ENCODE measurements at regions not wholly inside any gene's neighbourhood (a gene's known extent, or its start where the extent isn't known, plus 50 kb on each side); places are given as distances from the start of the nearest gene placed in this dataset.
"Not testable (repeated sequence)": the region's sequence is repeated elsewhere in the genome, so short reads cannot be mapped to it uniquely, and the experiment has no call there.

DNA sequence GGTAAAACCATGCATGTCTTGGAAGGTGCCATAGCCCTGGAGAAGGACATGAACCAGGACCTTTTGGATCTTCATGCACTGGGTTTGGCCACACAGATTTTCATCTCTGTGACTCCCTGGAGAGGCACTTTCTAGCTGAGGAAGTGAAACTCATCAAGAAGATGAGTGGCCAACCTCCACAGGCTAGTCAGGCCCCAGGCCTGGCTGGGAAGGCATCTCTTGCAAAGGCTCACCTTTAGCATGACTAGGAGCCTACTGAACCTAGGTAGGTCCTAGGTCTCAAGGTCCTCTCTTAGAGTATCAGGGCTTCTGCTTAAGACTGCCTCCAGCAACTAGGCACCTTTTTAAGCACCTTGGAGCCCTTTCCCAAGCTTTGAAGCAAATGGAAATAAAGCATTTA is 1448.7 kb upstream of the ACO1 start:
- Mint-ChIP-seq H3K9me3 (peaks cover 2 to 20% of the 10 kb centered on the region in 2 donors), H3K27ac (no peak overlapping the region), H3K36me3 (no peaks in the 10 kb centered on the region), H3K27me3 (ENCODE audit: low read depth in 2 of 2) (no peaks in the 10 kb centered on the region), H3K4me1 (no peaks in the 10 kb centered on the region), H3K4me3 (no peak overlapping the region)
- no peaks in the 10 kb centered on the region for H3K9me3 ChIP-seq (ENCODE audit: control insufficient read depth, insufficient read depth, low read length)
- no peaks in the 10 kb centered on the region for H3K36me3 ChIP-seq (ENCODE audit: control insufficient read depth, insufficient read depth, low read length)
- intact Hi-C loops (cut with micrococcal nuclease) = no loop called here
- H3K4me1 ChIP-seq (ENCODE audit: control insufficient read depth, insufficient read depth, low read length) = no peaks in the 10 kb centered on the region
- H3K27me3 ChIP-seq (ENCODE audit: control insufficient read depth, insufficient read depth, low read length) = no peaks in the 10 kb centered on the region
- no peak for TF ChIP-seq CTCF (IDR thresholded peaks at IDR 0.05)
- DNase-seq (no peak), ATAC-seq (no peak)
- no peak overlapping the region for H3K27ac ChIP-seq (ENCODE audit: low read length)
- H3K4me3 ChIP-seq (ENCODE audit: low read length) = no peak overlapping the region

GRCh38 chr9:30937106-30937505 is 1447.3 kb upstream of the ACO1 start:
- intact Hi-C loops (cut with micrococcal nuclease) = no loop called here
- H3K36me3 Mint-ChIP-seq = no peaks in the 10 kb centered on the region
- H3K36me3 ChIP-seq (ENCODE audit: control insufficient read depth, insufficient read depth, low read length) = no peaks in the 10 kb centered on the region
- no peak overlapping the region for H3K27ac ChIP-seq (ENCODE audit: low read length)
- no peaks in the 10 kb centered on the region for H3K9me3 ChIP-seq (ENCODE audit: control insufficient read depth, insufficient read depth, low read length)
- no peak for TF ChIP-seq CTCF (IDR thresholded peaks at IDR 0.05)
- H3K4me3 ChIP-seq (ENCODE audit: low read length) = no peak overlapping the region
- peaks cover 2 to 20% of the 10 kb centered on the region in 2 donors for H3K9me3 Mint-ChIP-seq
- H3K4me1 ChIP-seq (ENCODE audit: control insufficient read depth, insufficient read depth, low read length) = no peaks in the 10 kb centered on the region
- ATAC-seq (no peak), DNase-seq (no peak)
- H3K27me3 ChIP-seq (ENCODE audit: control insufficient read depth, insufficient read depth, low read length) = no peaks in the 10 kb centered on the region
- WGBS (ENCODE audit: insufficient coverage) = 83% methylated on average over 4 of the region's 4 CpGs
- no peaks in the 10 kb centered on the region for H3K27me3 Mint-ChIP-seq (ENCODE audit: low read depth in 2 of 2)
- H3K27ac Mint-ChIP-seq = no peak overlapping the region
- no peak overlapping the region for H3K4me3 Mint-ChIP-seq
- H3K4me1 Mint-ChIP-seq = no peaks in the 10 kb centered on the region

GRCh38 chr9:30942852-30943251 is 1441.6 kb upstream of the ACO1 start:
- intact Hi-C loops (cut with micrococcal nuclease); H3K27me3 Mint-ChIP-seq (ENCODE audit: low read depth in 2 of 2): not testable (repeated sequence)

DNA sequence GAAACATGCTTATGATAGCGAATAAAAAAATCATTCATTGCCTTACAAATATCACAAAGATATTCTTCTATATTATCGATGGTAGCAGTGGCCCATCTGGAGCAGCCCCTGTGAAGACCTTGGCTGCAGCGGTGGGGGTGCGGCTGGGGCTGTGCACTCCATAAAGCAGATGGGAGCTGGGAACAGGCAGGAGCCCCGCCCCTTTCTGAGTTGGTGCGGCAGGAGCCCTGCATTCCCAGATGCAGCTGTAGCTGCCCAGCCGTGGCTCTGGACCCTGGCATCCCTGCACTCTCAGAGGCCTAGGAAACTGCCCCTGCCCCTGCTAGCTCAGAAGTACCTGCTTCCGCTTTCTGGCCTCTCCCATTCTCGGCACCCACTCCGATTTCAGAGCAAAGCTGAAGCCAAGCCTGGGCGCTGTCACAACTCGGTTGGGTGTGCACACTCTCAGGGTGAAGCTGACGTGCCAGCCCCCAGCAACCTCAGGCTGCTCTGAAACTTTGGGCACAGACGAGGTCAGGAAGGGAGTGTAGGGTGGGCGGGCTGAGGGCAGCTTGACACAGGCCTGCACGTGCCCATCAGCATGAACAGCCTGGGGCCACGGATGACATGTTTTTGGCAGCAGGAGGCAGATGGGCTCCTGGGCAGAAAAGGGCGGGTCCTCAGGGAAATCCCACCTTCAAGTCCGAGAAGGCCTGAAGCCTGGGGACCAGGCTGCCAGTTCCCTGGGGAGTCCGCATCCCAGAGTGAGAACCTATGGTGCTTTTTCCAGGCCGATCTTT is 1440.8 kb upstream of the ACO1 start:
- DNase-seq (no peak), ATAC-seq (no peak)
- no peak overlapping the region for H3K4me3 ChIP-seq (ENCODE audit: low read length)
- H3K27me3 ChIP-seq (ENCODE audit: control insufficient read depth, insufficient read depth, low read length) = no peaks in the 10 kb centered on the region
- intact Hi-C loops (cut with micrococcal nuclease) = no loop called here
- H3K4me3 Mint-ChIP-seq = no peak overlapping the region
- no peaks in the 10 kb centered on the region for H3K9me3 ChIP-seq (ENCODE audit: control insufficient read depth, insufficient read depth, low read length)
- no peak for TF ChIP-seq CTCF (IDR thresholded peaks at IDR 0.05)
- WGBS (ENCODE audit: insufficient coverage) = 89% methylated on average over 21 of the region's 21 CpGs
- no peak overlapping the region for H3K27ac Mint-ChIP-seq
- H3K27ac ChIP-seq (ENCODE audit: low read length) = no peak overlapping the region
- no peaks in the 10 kb centered on the region for H3K36me3 ChIP-seq (ENCODE audit: control insufficient read depth, insufficient read depth, low read length)
- H3K27me3 Mint-ChIP-seq (ENCODE audit: low read depth in 2 of 2) = no peaks in the 10 kb centered on the region
- peaks cover 3 to 15% of the 10 kb centered on the region in 2 donors for H3K9me3 Mint-ChIP-seq
- H3K36me3 Mint-ChIP-seq = no peaks in the 10 kb centered on the region
- no peaks in the 10 kb centered on the region for H3K4me1 ChIP-seq (ENCODE audit: control insufficient read depth, insufficient read depth, low read length)
- no peaks in the 10 kb centered on the region for H3K4me1 Mint-ChIP-seq

More at GRCh38 chr9:30942852-30943251, 1441.6 kb upstream of the ACO1 start:
- not testable (repeated sequence) for H3K4me1 Mint-ChIP-seq; H3K27ac Mint-ChIP-seq; H3K36me3 ChIP-seq (ENCODE audit: control insufficient read depth, insufficient read depth, low read length); H3K4me1 ChIP-seq (ENCODE audit: control insufficient read depth, insufficient read depth, low read length); DNase-seq; H3K4me3 ChIP-seq (ENCODE audit: low read length); ATAC-seq; H3K27ac ChIP-seq (ENCODE audit: low read length); H3K27me3 ChIP-seq (ENCODE audit: control insufficient read depth, insufficient read depth, low read length); H3K4me3 Mint-ChIP-seq; H3K36me3 Mint-ChIP-seq; H3K9me3 ChIP-seq (ENCODE audit: control insufficient read depth, insufficient read depth, low read length)
- 100% methylated on average over 2 of the region's 2 CpGs for WGBS (ENCODE audit: insufficient coverage)
- H3K9me3 Mint-ChIP-seq = peaks cover 3 to 15% of the 10 kb centered on the region in 2 donors
